IMR-90 (cell line): ENCODE measurements at regions not wholly inside any gene's neighbourhood (a gene's known extent, or its start where the extent isn't known, plus 50 kb on each side); places are given as distances from the start of the nearest gene placed in this dataset.

ENCODE experiments used
- ATAC-seq: fragments of 200-7000 bp; cut with Tn5 transposase; 2 replicates; pipeline ENCODE4 v1.9.1; 2020; ENCODE audit warnings: low read depth, mild to moderate bottlenecking, moderate library complexity
- BruUV-seq: library from RNA; stranded (reverse); fragments of 400-500 nt; replicated peaks from 2 replicates; lab custom pipeline; 2021; lab: Mats Ljungman, UMichigan
- CTCF ChIA-PET: fragments of 300-600 bp; formaldehyde crosslinking; extraction: SDS; loops from one replicate; lab custom pipeline; 2021; ENCODE audit warnings: antibody characterized with exemption; lab: Yijun Ruan, JAX
- POLR2A ChIA-PET: fragments of 300-600 bp; sonication (Branson Sonifier 250); formaldehyde crosslinking; loops from one replicate; lab custom pipeline; 2022; ENCODE audit warnings: antibody characterized with exemption; ENCODE audit not compliant: unreplicated experiment; lab: Charles Lee
- DNase-seq: peaks from one replicate; pipeline ENCODE4 v3.0.0; 2013
- H2AFZ ChIP-seq: replicated peaks from 2 replicates; pipeline ENCODE3; 2013; ENCODE audit warnings: low read length, mild to moderate bottlenecking; ENCODE audit not compliant: poor library complexity
- H2AK5ac ChIP-seq: 2 replicates; pipeline ENCODE4 v1.6.1; 2013; ENCODE audit warnings: low read depth, low read length, inconsistent platforms
- H2AK9ac ChIP-seq: replicated peaks from 2 replicates; pipeline ENCODE3; 2013; ENCODE audit warnings: mild to moderate bottlenecking, low read depth, low read length, moderate library complexity; ENCODE audit not compliant: poor library complexity
- H2BK120ac ChIP-seq: 2 replicates; pipeline ENCODE4 v1.6.1; 2013; ENCODE audit warnings: low read depth, low read length, inconsistent platforms
- H2BK15ac ChIP-seq: 3 replicates; pipeline ENCODE4 v1.6.1; 2013; ENCODE audit warnings: low read depth, low read length, inconsistent platforms
- H2BK20ac ChIP-seq: 2 replicates; pipeline ENCODE4 v1.6.1; 2013; ENCODE audit warnings: low read depth, mild to moderate bottlenecking, inconsistent platforms, low read length, moderate library complexity
- H2BK5ac ChIP-seq: 2 replicates; pipeline ENCODE4 v1.6.1; 2013; ENCODE audit warnings: mild to moderate bottlenecking, low read depth, low read length, inconsistent platforms; ENCODE audit not compliant: poor library complexity, severe bottlenecking
- H3K14ac ChIP-seq: replicated peaks from 2 replicates; pipeline ENCODE4 v1.6.1; 2013; ENCODE audit warnings: low read depth, low read length, inconsistent platforms
- H3K18ac ChIP-seq: 2 replicates; pipeline ENCODE4 v1.6.1; 2013; ENCODE audit warnings: low read depth, low read length, control low read depth
- H3K23ac ChIP-seq: 2 replicates; pipeline ENCODE4 v1.6.1; 2013; ENCODE audit warnings: low read depth, low read length, inconsistent platforms
- H3K27ac ChIP-seq: 2 replicates; pipeline ENCODE4 v1.5.1; 2013; ENCODE audit warnings: mild to moderate bottlenecking, control low read depth, low read length; ENCODE audit not compliant: insufficient read depth
- H3K27me3 ChIP-seq: 2 replicates; pipeline ENCODE4 v1.6.1; 2013; ENCODE audit warnings: low read length; ENCODE audit not compliant: control insufficient read depth, insufficient read depth
- H3K36me3 ChIP-seq: 2 replicates; pipeline ENCODE4 v1.6.1; 2013; ENCODE audit warnings: low read length, mixed read lengths; ENCODE audit not compliant: control insufficient read depth, insufficient read depth
- H3K4ac ChIP-seq: 2 replicates; pipeline ENCODE4 v1.6.1; 2013; ENCODE audit warnings: low read depth, low read length, inconsistent platforms
- H3K4me1 ChIP-seq: 2 replicates; pipeline ENCODE4 v1.6.1; 2013; ENCODE audit warnings: low read length, mixed read lengths; ENCODE audit not compliant: control insufficient read depth, insufficient read depth
- H3K4me2 ChIP-seq: 2 replicates; pipeline ENCODE4 v1.6.1; 2013; ENCODE audit warnings: low read depth, mild to moderate bottlenecking, control low read depth, low read length, moderate library complexity
- H3K4me3 ChIP-seq: 2 replicates; pipeline ENCODE4 v1.5.1; 2013; ENCODE audit warnings: low read depth, mild to moderate bottlenecking, control low read depth, low read length, moderate library complexity; ENCODE audit not compliant: insufficient read depth
- H3K56ac ChIP-seq: 2 replicates; pipeline ENCODE4 v1.6.1; 2013; ENCODE audit warnings: low read length, inconsistent platforms; ENCODE audit not compliant: insufficient read depth; ENCODE audit errors: extremely low read depth
- H3K79me1 ChIP-seq, 2 experiments: 2 replicates each; pipeline ENCODE4 v1.6.1; 2013; ENCODE audit warnings: low read length in 2 of 2, inconsistent platforms in 1 of 2, low read depth in 1 of 2
- H3K9ac ChIP-seq: 2 replicates; pipeline ENCODE4 v1.6.1; 2013; ENCODE audit warnings: low read depth, low read length, control low read depth
- H3K9me1 ChIP-seq: 2 replicates; pipeline ENCODE4 v1.6.1; 2013; ENCODE audit warnings: low read length, inconsistent platforms; ENCODE audit not compliant: insufficient read depth
- H3K9me3 ChIP-seq: 2 replicates; pipeline ENCODE4 v1.6.1; 2013; ENCODE audit warnings: low read length; ENCODE audit not compliant: control insufficient read depth, insufficient read depth
- H4K20me1 ChIP-seq: 2 replicates; pipeline ENCODE4 v1.6.1; 2013; ENCODE audit warnings: low read length, inconsistent platforms; ENCODE audit not compliant: insufficient read depth
- H4K5ac ChIP-seq: 2 replicates; pipeline ENCODE4 v1.6.1; 2013; ENCODE audit warnings: mild to moderate bottlenecking, low read depth, low read length, control low read depth
- H4K8ac ChIP-seq, 2 experiments: 2 replicates each; pipeline ENCODE4 v1.6.1; 2013; ENCODE audit warnings: low read depth in 2 of 2, low read length in 2 of 2, control low read depth in 1 of 2, inconsistent platforms in 1 of 2
- H4K91ac ChIP-seq: 2 replicates; pipeline ENCODE4 v1.6.1; 2013; ENCODE audit warnings: low read depth, low read length, inconsistent platforms; ENCODE audit not compliant: insufficient read depth
- BHLHE40 ChIP-seq: fragments of 150-350 bp; IDR thresholded peaks from 2 replicates; pipeline ENCODE4 v1.6.1; 2016; ENCODE audit warnings: mild to moderate bottlenecking, low read depth, low read length
- CEBPB ChIP-seq: IDR thresholded peaks from 2 replicates; pipeline ENCODE4 v1.6.1; 2012; ENCODE audit warnings: low read depth, low read length, improper control_type of control experiment
- CHD1 ChIP-seq: IDR thresholded peaks from 2 replicates; pipeline ENCODE4 v1.6.1; 2012; ENCODE audit warnings: low read depth, low read length, improper control_type of control experiment
- ELK1 ChIP-seq: fragments of 150-350 bp; IDR thresholded peaks from 2 replicates; pipeline ENCODE4 v1.6.1; 2016; ENCODE audit warnings: low read depth, mild to moderate bottlenecking, low read length, moderate library complexity, borderline replicate concordance
- FOS ChIP-seq: fragments of 150-350 bp; IDR thresholded peaks from 2 replicates; pipeline ENCODE4 v1.6.1; 2016; ENCODE audit warnings: low read depth, low read length
- MAFK ChIP-seq: IDR thresholded peaks from 2 replicates; pipeline ENCODE4 v1.6.1; 2012; ENCODE audit warnings: low read depth, low read length, improper control_type of control experiment
- MAZ ChIP-seq: IDR thresholded peaks from 2 replicates; pipeline ENCODE4 v1.6.1; 2012; ENCODE audit warnings: low read depth, mild to moderate bottlenecking, low read length, improper control_type of control experiment, moderate library complexity, borderline replicate concordance
- MXI1 ChIP-seq: IDR thresholded peaks from 2 replicates; pipeline ENCODE4 v1.6.1; 2012; ENCODE audit warnings: low read depth, mild to moderate bottlenecking, low read length, moderate library complexity, borderline replicate concordance
- NFE2L2 ChIP-seq: fragments of 150-350 bp; IDR thresholded peaks from 2 replicates; pipeline ENCODE4 v1.6.1; 2016; ENCODE audit warnings: low read depth, mild to moderate bottlenecking, low read length
- POLR2A ChIP-seq: IDR thresholded peaks from 2 replicates; pipeline ENCODE4 v1.6.1; 2012; ENCODE audit warnings: mild to moderate bottlenecking, low read depth, low read length
- RAD21 ChIP-seq: IDR thresholded peaks from 2 replicates; pipeline ENCODE4 v1.6.1; 2012; ENCODE audit warnings: low read length, improper control_type of control experiment
- RCOR1 ChIP-seq: IDR thresholded peaks from 2 replicates; pipeline ENCODE4 v1.6.1; 2012; ENCODE audit warnings: mild to moderate bottlenecking, low read length, improper control_type of control experiment; ENCODE audit not compliant: insufficient replicate concordance
- RFX5 ChIP-seq: IDR thresholded peaks from 2 replicates; pipeline ENCODE4 v1.8.0; 2012; ENCODE audit warnings: low read depth, mild to moderate bottlenecking, low read length, moderate library complexity
- SMC3 ChIP-seq: fragments of 150-350 bp; IDR thresholded peaks from 2 replicates; pipeline ENCODE4 v1.6.1; 2016; ENCODE audit warnings: low read depth, mild to moderate bottlenecking, antibody characterized with exemption, low read length, moderate library complexity
- WGBS, 2 experiments: methylation state at CpG; one replicate each; pipeline versions ENCODE4 v1.1.5 to v1.1.7; 2013; ENCODE audit warnings: missing lambda C conversion rate in 2 of 2; ENCODE audit not compliant: insufficient read length in 1 of 2; ENCODE audit errors: extremely low coverage in 2 of 2; 5-methylcytosine and 5-hydroxymethylcytosine counted together
- dilution Hi-C: fragments of 300-500 bp; cut with HindIII; formaldehyde crosslinking; loops from one replicate; pipeline ENCODE4 v1.14.3; 2018; ENCODE audit warnings: low sequenced_read_pairs; ENCODE audit not compliant: unreplicated experiment
- in situ Hi-C: fragments of 300-500 bp; cut with MboI; formaldehyde crosslinking; loops from 3 replicates; pipeline ENCODE4 v1.14.3; 2019; ENCODE audit warnings: low sequenced_read_pairs, inconsistent platforms, mixed read lengths
- intact Hi-C: fragments of 100-400 bp; cut with micrococcal nuclease; formaldehyde crosslinking; loops from 2 replicates; pipeline ENCODE4 v1.10.0; 2022
- TF ChIP-seq, protein P1 (sequence below): fragments of 150-350 bp; IDR thresholded peaks from 2 replicates; pipeline ENCODE4 v1.6.1; 2017; ENCODE audit warnings: mild to moderate bottlenecking, antibody characterized with exemption, low read length, low read depth
- TF ChIP-seq, protein P2 (sequence below): conservative IDR thresholded peaks from 2 replicates; pipeline ENCODE4 v1.5.1; 2012; ENCODE audit warnings: mild to moderate bottlenecking, low read depth, low read length, improper control_type of control experiment

GRCh38 chrX:149114874-149115273 lies 390.2 kb downstream of the IDS start:
- CTCF ChIA-PET = no interaction called here
- DNase-seq (no peak), ATAC-seq (no peak)
- H3K18ac ChIP-seq = no peak overlapping the region
- POLR2A ChIA-PET = no interaction called here
- no peak overlapping the region for H4K91ac ChIP-seq
- H3K23ac ChIP-seq = no peak overlapping the region
- no peaks in the 10 kb centered on the region for H3K9me3 ChIP-seq
- H4K8ac ChIP-seq = no peak overlapping the region
- no peak overlapping the region for H2BK20ac ChIP-seq
- H4K5ac ChIP-seq = no peak overlapping the region
- H3K36me3 ChIP-seq = no peaks in the 10 kb centered on the region
- H3K4me1 ChIP-seq = no peaks in the 10 kb centered on the region
- H3K4me3 ChIP-seq = no peak overlapping the region
- H2AK5ac ChIP-seq = no peak overlapping the region
- H3K9ac ChIP-seq = no peak overlapping the region
- no peak overlapping the region for H2AK9ac ChIP-seq
- no peak overlapping the region for H3K14ac ChIP-seq
- WGBS, 2 experiments = 82% methylated on average over 2 of the region's 4 CpGs; no CpG with 5 or more reads in 1 of the 2 experiments
- no peak overlapping the region for H2BK5ac ChIP-seq
- dilution Hi-C loops = no loop called here
- no peaks in the 10 kb centered on the region for H3K79me1 ChIP-seq
- no peak for TF ChIP-seq ELK1
- TF ChIP-seq, protein P1, sequence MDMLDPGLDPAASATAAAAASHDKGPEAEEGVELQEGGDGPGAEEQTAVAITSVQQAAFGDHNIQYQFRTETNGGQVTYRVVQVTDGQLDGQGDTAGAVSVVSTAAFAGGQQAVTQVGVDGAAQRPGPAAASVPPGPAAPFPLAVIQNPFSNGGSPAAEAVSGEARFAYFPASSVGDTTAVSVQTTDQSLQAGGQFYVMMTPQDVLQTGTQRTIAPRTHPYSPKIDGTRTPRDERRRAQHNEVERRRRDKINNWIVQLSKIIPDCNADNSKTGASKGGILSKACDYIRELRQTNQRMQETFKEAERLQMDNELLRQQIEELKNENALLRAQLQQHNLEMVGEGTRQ = no peak
- no peak for TF ChIP-seq SMC3
- TF ChIP-seq FOS = no peak
- no peak for TF ChIP-seq RFX5
- TF ChIP-seq BHLHE40 = no peak
- no peak for TF ChIP-seq CEBPB
- no peak for TF ChIP-seq POLR2A
- TF ChIP-seq RAD21 = no peak
- no peak for TF ChIP-seq MXI1
- no peak for TF ChIP-seq MAZ
- no peak for TF ChIP-seq MAFK
- TF ChIP-seq CHD1 = no peak
- TF ChIP-seq, protein P2, sequence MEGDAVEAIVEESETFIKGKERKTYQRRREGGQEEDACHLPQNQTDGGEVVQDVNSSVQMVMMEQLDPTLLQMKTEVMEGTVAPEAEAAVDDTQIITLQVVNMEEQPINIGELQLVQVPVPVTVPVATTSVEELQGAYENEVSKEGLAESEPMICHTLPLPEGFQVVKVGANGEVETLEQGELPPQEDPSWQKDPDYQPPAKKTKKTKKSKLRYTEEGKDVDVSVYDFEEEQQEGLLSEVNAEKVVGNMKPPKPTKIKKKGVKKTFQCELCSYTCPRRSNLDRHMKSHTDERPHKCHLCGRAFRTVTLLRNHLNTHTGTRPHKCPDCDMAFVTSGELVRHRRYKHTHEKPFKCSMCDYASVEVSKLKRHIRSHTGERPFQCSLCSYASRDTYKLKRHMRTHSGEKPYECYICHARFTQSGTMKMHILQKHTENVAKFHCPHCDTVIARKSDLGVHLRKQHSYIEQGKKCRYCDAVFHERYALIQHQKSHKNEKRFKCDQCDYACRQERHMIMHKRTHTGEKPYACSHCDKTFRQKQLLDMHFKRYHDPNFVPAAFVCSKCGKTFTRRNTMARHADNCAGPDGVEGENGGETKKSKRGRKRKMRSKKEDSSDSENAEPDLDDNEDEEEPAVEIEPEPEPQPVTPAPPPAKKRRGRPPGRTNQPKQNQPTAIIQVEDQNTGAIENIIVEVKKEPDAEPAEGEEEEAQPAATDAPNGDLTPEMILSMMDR = no peak
- no peak for TF ChIP-seq RCOR1
- TF ChIP-seq NFE2L2 = no peak
- H3K9me1 ChIP-seq = no peaks in the 10 kb centered on the region
- intact Hi-C loops = no loop called here
- H4K20me1 ChIP-seq = no peaks in the 10 kb centered on the region
- BruUV-seq = no TSS peak
- no peaks in the 10 kb centered on the region for H3K27me3 ChIP-seq
- in situ Hi-C loops = no loop called here
- no peak overlapping the region for H3K4me2 ChIP-seq
- H3K4ac ChIP-seq = no peak overlapping the region
- no peak overlapping the region for H3K56ac ChIP-seq
- H3K27ac ChIP-seq = no peak overlapping the region
- no peak overlapping the region for H2BK120ac ChIP-seq
- no peak overlapping the region for H2BK15ac ChIP-seq
- no peak overlapping the region for H2AFZ ChIP-seq
